ENCODE measurements at regions not wholly inside any gene's neighbourhood (a gene's known extent, or its start where the extent isn't known, plus 50 kb on each side); places are given as distances from the start of the nearest gene placed in this dataset.

GRCh38 chr6:66435321-66435720, 728.3 kb upstream of the EYS start:
- H3K23me2 ChIP-seq (ENCODE audit: low read depth, low read length): no peaks in the 10 kb centered on the region
- H3K14ac ChIP-seq (ENCODE audit: insufficient read length): no peak overlapping the region
- ChIA-PET CTCF (ENCODE audit: partially characterized antibody) (no interaction called here), POLR2A (ENCODE audit: partially characterized antibody) (no interaction called here)
- no peak overlapping the region for H3K4me3 ChIP-seq (ENCODE audit: extremely low read depth in 1 of 4, insufficient read depth in 2 of 4, low read depth in 3 of 4, low read length in 4 of 4)
- H3K18ac ChIP-seq (ENCODE audit: extremely low read depth, low read length): no peak overlapping the region
- H2AK5ac ChIP-seq (ENCODE audit: low read depth, low read length): no peak overlapping the region
- no peaks in the 10 kb centered on the region for H3K27me3 ChIP-seq (replicated peaks in 1 of 4; ENCODE audit: control insufficient read depth in 3 of 4, extremely low read depth in 1 of 4, insufficient read depth in 3 of 4, low read length in 3 of 4)
- H2AFZ ChIP-seq (ENCODE audit: low read length): no peak overlapping the region
- no peak overlapping the region for H2BK15ac ChIP-seq (ENCODE audit: low read length)
- H2BK120ac ChIP-seq (replicated peaks; ENCODE audit: low read depth, low read length): no peak overlapping the region
- H3K79me2 ChIP-seq (ENCODE audit: control insufficient read depth in 1 of 2, insufficient read depth in 2 of 2, low read length in 2 of 2): no peaks in the 10 kb centered on the region
- no peak overlapping the region for H3K4ac ChIP-seq (replicated peaks; ENCODE audit: insufficient read length, low read depth, low read length)
- no peak overlapping the region for H4K5ac ChIP-seq (ENCODE audit: insufficient read length, low read depth, low read length)
- no peak overlapping the region for H3K56ac ChIP-seq (replicated peaks; ENCODE audit: insufficient read length, low read depth, low read length)
- H4K20me1 ChIP-seq (replicated peaks in 1 of 2; ENCODE audit: control insufficient read depth in 1 of 2, insufficient read depth in 2 of 2, low read length in 2 of 2): no peaks in the 10 kb centered on the region
- H3K27ac ChIP-seq (ENCODE audit: low read depth, low read length): no peak overlapping the region
- no peak overlapping the region for H3K4me2 ChIP-seq (ENCODE audit: insufficient read depth in 1 of 2, low read depth in 2 of 2, low read length in 2 of 2)
- no peak for DNase-seq (ENCODE audit: low read depth in 1 of 2, low spot score in 2 of 2)
- no peak overlapping the region for H3K9ac ChIP-seq (replicated peaks in 1 of 4; ENCODE audit: extremely low read depth in 1 of 4, low read depth in 3 of 4, low read length in 3 of 4)
- H2BK20ac ChIP-seq (ENCODE audit: low read length): no peak overlapping the region
- WGBS, 2 experiments (ENCODE audit: extremely low coverage in 1 of 2, insufficient coverage in 1 of 2, insufficient read length in 1 of 2, insufficient replicate concordance in 2 of 2, low coverage in 1 of 2, low lambda C conversion rate in 2 of 2, missing lambda C conversion rate in 1 of 2): 94% methylated on average over 5 of the region's 5 CpGs; no CpG with 5 or more reads in 1 of the 2 experiments
- no peaks in the 10 kb centered on the region for H3K36me3 ChIP-seq (ENCODE audit: control insufficient read depth in 2 of 4, insufficient read depth in 4 of 4, low read length in 3 of 4)
- no peaks in the 10 kb centered on the region for H3K4me1 ChIP-seq (replicated peaks in 1 of 4; ENCODE audit: control insufficient read depth in 3 of 4, insufficient read depth in 4 of 4, low read length in 3 of 4)
- H4K8ac ChIP-seq (ENCODE audit: extremely low read depth, insufficient read depth, low read length): no peak overlapping the region
- H3K23ac ChIP-seq (ENCODE audit: insufficient read length): no peak overlapping the region
- no peak overlapping the region for H2BK5ac ChIP-seq (ENCODE audit: low read depth, low read length)
- H3K79me1 ChIP-seq (ENCODE audit: low read depth, low read length): no peaks in the 10 kb centered on the region
- FAIRE-seq: no peak
- H4K91ac ChIP-seq (replicated peaks; ENCODE audit: insufficient read length, low read length): no peak overlapping the region
- H3K9me3 ChIP-seq (ENCODE audit: insufficient read depth in 2 of 2, low read depth in 1 of 2, low read length in 1 of 2): no peaks in the 10 kb centered on the region
- H2BK12ac ChIP-seq (ENCODE audit: low read depth, low read length): no peak overlapping the region
- TF ChIP-seq EP300 (IDR thresholded peaks at IDR 0.05; ENCODE audit: borderline replicate concordance in 1 of 2, low read depth in 2 of 2, low read length in 2 of 2) (no peak), SUZ12 (IDR thresholded peaks at IDR 0.05; ENCODE audit: low read length) (no peak), BACH1 (IDR thresholded peaks at IDR 0.05; ENCODE audit: low read length) (no peak), YY1 (IDR thresholded peaks at IDR 0.05; ENCODE audit: low read depth, low read length) (no peak), KDM5A (IDR thresholded peaks at IDR 0.05; ENCODE audit: low read length) (no peak), SP2 (IDR thresholded peaks at IDR 0.05; ENCODE audit: low read length) (no peak), BCL11A (IDR thresholded peaks at IDR 0.05; ENCODE audit: low read depth in 2 of 2, low read length in 2 of 2) (no peak), SP4 (IDR thresholded peaks at IDR 0.05; ENCODE audit: low read length) (no peak), POU5F1 (IDR thresholded peaks at IDR 0.05; ENCODE audit: low read depth, low read length) (no peak), RFX5 (IDR thresholded peaks at IDR 0.05; ENCODE audit: borderline replicate concordance, low read depth, low read length) (no peak), BRCA1 (IDR thresholded peaks at IDR 0.05; ENCODE audit: low read depth, low read length) (no peak), SRF (IDR thresholded peaks at IDR 0.05; ENCODE audit: low read depth, low read length) (no peak), ATF2 (IDR thresholded peaks at IDR 0.05; ENCODE audit: low read length) (no peak), KDM4A (IDR thresholded peaks at IDR 0.05; ENCODE audit: low read depth, low read length, severe bottlenecking) (no peak), FOSL1 (IDR thresholded peaks at IDR 0.05; ENCODE audit: insufficient read depth, low read depth, low read length) (no peak)

Measured in H1 (cell line).